Endodermal cell (in vitro differentiated cells): ENCODE measurements at regions not wholly inside any gene's neighbourhood (a gene's known extent, or its start where the extent isn't known, plus 50 kb on each side); places are given as distances from the start of the nearest gene placed in this dataset.
A peak's percentile ranks its signal among the peaks of the same experiment; 100 is the strongest.

Experiments
- DNase-seq: peaks from one replicate; pipeline ENCODE4 v3.0.0-alpha.2; 2017
- H3K27ac ChIP-seq: 2 replicates; pipeline ENCODE4 v1.5.1; 2013; ENCODE audit warnings: mild to moderate bottlenecking, low read depth, low read length, moderate library complexity
- H3K27me3 ChIP-seq: 2 replicates; pipeline ENCODE4 v1.6.1; 2013; ENCODE audit warnings: mild to moderate bottlenecking, low read length, moderate library complexity; ENCODE audit not compliant: insufficient read depth, control insufficient read depth, poor library complexity, severe bottlenecking
- H3K36me3 ChIP-seq: 2 replicates; pipeline ENCODE4 v1.7.0; 2013; ENCODE audit warnings: mild to moderate bottlenecking, low read length, moderate library complexity; ENCODE audit not compliant: control insufficient read depth, insufficient read depth
- H3K4me1 ChIP-seq: one replicate; pipeline ENCODE4 v1.7.0; 2013; ENCODE audit warnings: low read length; ENCODE audit not compliant: control insufficient read depth, insufficient read depth
- H3K4me3 ChIP-seq: 2 replicates; pipeline ENCODE4 v1.5.1; 2013; ENCODE audit warnings: mild to moderate bottlenecking, low read length, moderate library complexity
- H3K9ac ChIP-seq: 2 replicates; pipeline ENCODE4 v1.6.1; 2013; ENCODE audit warnings: mild to moderate bottlenecking, low read length, moderate library complexity; ENCODE audit not compliant: poor library complexity, severe bottlenecking; ENCODE audit errors: extremely low read depth
- H3K9me3 ChIP-seq: 2 replicates; pipeline ENCODE4 v1.6.1; 2013; ENCODE audit warnings: mild to moderate bottlenecking, low read length, moderate library complexity; ENCODE audit not compliant: control insufficient read depth
- H3K27ac Mint-ChIP-seq: 2 replicates; pipeline ENCODE4 v1.8.0; 2020; ENCODE audit warnings: mixed read lengths
- H3K27me3 Mint-ChIP-seq: 2 replicates; pipeline ENCODE4 v1.8.0; 2021; ENCODE audit warnings: mild to moderate bottlenecking, mixed read lengths; ENCODE audit not compliant: insufficient read depth
- H3K36me3 Mint-ChIP-seq: 2 replicates; pipeline ENCODE4 v1.8.0; 2020; ENCODE audit warnings: low read depth, mixed read lengths
- H3K4me1 Mint-ChIP-seq: 2 replicates; pipeline ENCODE4 v1.8.0; 2020; ENCODE audit warnings: mixed read lengths
- H3K4me3 Mint-ChIP-seq: 2 replicates; pipeline ENCODE4 v1.8.0; 2020; ENCODE audit warnings: mild to moderate bottlenecking, moderate library complexity, mixed read lengths
- H3K9me3 Mint-ChIP-seq: 2 replicates; pipeline ENCODE4 v1.8.0; 2020; ENCODE audit warnings: mild to moderate bottlenecking, mixed read lengths
- WGBS, 2 experiments: methylation state at CpG; one replicate each; pipeline versions ENCODE4 v1.1.5 to v1.1.7; 2013; ENCODE audit warnings: missing lambda C conversion rate in 2 of 2, mixed read lengths in 1 of 2; ENCODE audit not compliant: insufficient coverage in 1 of 2, insufficient read length in 1 of 2; 5-methylcytosine and 5-hydroxymethylcytosine counted together
- TF ChIP-seq, protein P1 (sequence below): fragments of 200-600 bp; sonication (generic); conservative IDR thresholded peaks from 2 replicates; pipeline ENCODE4 v1.5.0; 2021; ENCODE audit warnings: antibody characterized with exemption, mild to moderate bottlenecking

DNA sequence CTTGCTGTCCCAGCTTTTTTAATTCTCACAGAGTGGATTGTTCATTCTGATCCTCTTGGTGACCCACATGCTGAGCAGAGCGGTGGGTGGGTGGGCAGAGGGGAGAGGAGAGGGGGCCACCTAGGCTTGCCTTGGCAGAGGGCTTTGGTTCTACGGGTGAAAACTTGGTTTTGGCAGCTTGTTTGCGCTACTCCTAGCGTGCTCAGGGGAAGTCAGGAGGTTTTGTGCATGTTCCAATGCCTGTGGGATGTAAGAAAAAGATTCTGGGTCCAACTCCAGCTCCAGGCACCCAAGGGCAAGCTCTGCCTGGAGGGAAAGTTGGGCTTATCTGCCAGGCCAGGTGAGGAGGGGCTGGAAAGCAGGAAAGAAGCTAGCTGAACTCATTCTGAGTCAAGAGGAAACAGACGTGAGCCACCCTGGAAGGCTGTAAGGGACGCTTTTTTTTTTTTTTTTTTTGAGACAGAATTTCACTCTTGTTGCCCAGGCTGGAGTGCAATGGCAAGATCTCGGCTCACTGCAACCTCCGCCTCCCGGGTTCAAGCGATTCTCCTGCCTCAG is 169.1 kb downstream of the WSCD1 start:
- Histone ChIP-seq H3K9ac (no peak overlapping the region), H3K27me3 (peaks cover 6% of the 10 kb centered on the region), H3K4me1 (peaks cover 9% of the 10 kb centered on the region), H3K27ac (no peak overlapping the region), H3K9me3 (no peaks in the 10 kb centered on the region), H3K36me3 (no peaks in the 10 kb centered on the region), H3K4me3 (no peak overlapping the region)
- Mint-ChIP-seq H3K27ac (peak overlapping the region; percentile 78), H3K4me3 (no peak overlapping the region), H3K36me3 (no peaks in the 10 kb centered on the region), H3K27me3 (peaks cover 27% of the 10 kb centered on the region), H3K4me1 (peaks cover 29% of the 10 kb centered on the region), H3K9me3 (no peaks in the 10 kb centered on the region)
- 78 to 85% methylated on average over 8 to 10 of the region's 10 CpGs for WGBS, 2 experiments
- peak; percentile 73 for DNase-seq
- TF ChIP-seq, protein P1, sequence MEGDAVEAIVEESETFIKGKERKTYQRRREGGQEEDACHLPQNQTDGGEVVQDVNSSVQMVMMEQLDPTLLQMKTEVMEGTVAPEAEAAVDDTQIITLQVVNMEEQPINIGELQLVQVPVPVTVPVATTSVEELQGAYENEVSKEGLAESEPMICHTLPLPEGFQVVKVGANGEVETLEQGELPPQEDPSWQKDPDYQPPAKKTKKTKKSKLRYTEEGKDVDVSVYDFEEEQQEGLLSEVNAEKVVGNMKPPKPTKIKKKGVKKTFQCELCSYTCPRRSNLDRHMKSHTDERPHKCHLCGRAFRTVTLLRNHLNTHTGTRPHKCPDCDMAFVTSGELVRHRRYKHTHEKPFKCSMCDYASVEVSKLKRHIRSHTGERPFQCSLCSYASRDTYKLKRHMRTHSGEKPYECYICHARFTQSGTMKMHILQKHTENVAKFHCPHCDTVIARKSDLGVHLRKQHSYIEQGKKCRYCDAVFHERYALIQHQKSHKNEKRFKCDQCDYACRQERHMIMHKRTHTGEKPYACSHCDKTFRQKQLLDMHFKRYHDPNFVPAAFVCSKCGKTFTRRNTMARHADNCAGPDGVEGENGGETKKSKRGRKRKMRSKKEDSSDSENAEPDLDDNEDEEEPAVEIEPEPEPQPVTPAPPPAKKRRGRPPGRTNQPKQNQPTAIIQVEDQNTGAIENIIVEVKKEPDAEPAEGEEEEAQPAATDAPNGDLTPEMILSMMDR: no peak

DNA sequence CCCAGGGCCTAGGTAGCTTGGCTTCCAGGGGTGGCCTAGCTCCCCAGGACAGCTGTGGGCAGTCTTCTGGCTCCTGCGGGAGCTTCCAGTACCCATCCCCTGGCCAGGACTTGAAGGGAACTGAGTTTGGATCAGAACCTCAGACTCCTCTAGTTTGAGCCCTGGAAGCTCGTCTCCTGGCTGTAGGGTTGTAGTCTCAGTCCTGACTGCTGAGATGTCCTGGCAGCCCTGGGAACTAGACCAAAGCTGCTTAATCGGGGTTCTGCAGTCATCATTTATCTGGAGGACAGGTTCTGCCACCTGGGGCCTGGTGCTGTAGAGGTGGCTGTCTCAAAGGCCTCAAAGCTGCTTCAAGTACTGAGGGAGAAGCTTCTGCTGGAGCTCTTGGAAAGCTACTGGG is 163.7 kb downstream of the WSCD1 start:
- peak; percentile 46 for DNase-seq
- H3K27me3 ChIP-seq: peaks cover 6% of the 10 kb centered on the region
- 88 to 94% methylated on average over 3 of the region's 3 CpGs for WGBS, 2 experiments
- no peaks in the 10 kb centered on the region for H3K36me3 Mint-ChIP-seq
- H3K9ac ChIP-seq: no peak overlapping the region
- H3K9me3 ChIP-seq: no peaks in the 10 kb centered on the region
- no peak overlapping the region for H3K4me3 ChIP-seq
- H3K36me3 ChIP-seq: no peaks in the 10 kb centered on the region
- TF ChIP-seq, protein P1: no peak
- H3K27me3 Mint-ChIP-seq: peaks cover 18% of the 10 kb centered on the region
- no peak overlapping the region for H3K4me3 Mint-ChIP-seq
- peaks cover 8% of the 10 kb centered on the region for H3K4me1 Mint-ChIP-seq
- no peaks in the 10 kb centered on the region for H3K9me3 Mint-ChIP-seq
- H3K27ac ChIP-seq: no peak overlapping the region
- no peaks in the 10 kb centered on the region for H3K4me1 ChIP-seq
- no peak overlapping the region for H3K27ac Mint-ChIP-seq

GRCh38 chr17:6233339-6233738 is 163.2 kb downstream of the WSCD1 start:
- H3K27ac ChIP-seq: no peak overlapping the region
- Mint-ChIP-seq H3K27me3 (peaks cover 13% of the 10 kb centered on the region), H3K4me1 (peaks cover 8% of the 10 kb centered on the region), H3K4me3 (no peak overlapping the region), H3K9me3 (no peaks in the 10 kb centered on the region), H3K36me3 (no peaks in the 10 kb centered on the region), H3K27ac (no peak overlapping the region)
- DNase-seq: no peak
- H3K9ac ChIP-seq: no peak overlapping the region
- TF ChIP-seq, protein P1: no peak
- no peaks in the 10 kb centered on the region for H3K9me3 ChIP-seq
- H3K36me3 ChIP-seq: no peaks in the 10 kb centered on the region
- H3K4me1 ChIP-seq: no peaks in the 10 kb centered on the region
- WGBS, 2 experiments: 81 to 83% methylated on average over 4 of the region's 4 CpGs
- no peak overlapping the region for H3K4me3 ChIP-seq
- peaks cover 2% of the 10 kb centered on the region for H3K27me3 ChIP-seq
